Endodermal cell (in vitro differentiated cells): ENCODE measurements at regions not wholly inside any gene's neighbourhood (a gene's known extent, or its start where the extent isn't known, plus 50 kb on each side); places are given as distances from the start of the nearest gene placed in this dataset.

Source experiments
- DNase-seq: peaks from one replicate; pipeline ENCODE4 v3.0.0-alpha.2; 2017
- H3K27ac ChIP-seq: 2 replicates; pipeline ENCODE4 v1.5.1; 2013; ENCODE audit warnings: mild to moderate bottlenecking, low read depth, low read length, moderate library complexity
- H3K27me3 ChIP-seq: 2 replicates; pipeline ENCODE4 v1.6.1; 2013; ENCODE audit warnings: mild to moderate bottlenecking, low read length, moderate library complexity; ENCODE audit not compliant: insufficient read depth, control insufficient read depth, poor library complexity, severe bottlenecking
- H3K36me3 ChIP-seq: 2 replicates; pipeline ENCODE4 v1.7.0; 2013; ENCODE audit warnings: mild to moderate bottlenecking, low read length, moderate library complexity; ENCODE audit not compliant: control insufficient read depth, insufficient read depth
- H3K4me1 ChIP-seq: one replicate; pipeline ENCODE4 v1.7.0; 2013; ENCODE audit warnings: low read length; ENCODE audit not compliant: control insufficient read depth, insufficient read depth
- H3K4me3 ChIP-seq: 2 replicates; pipeline ENCODE4 v1.5.1; 2013; ENCODE audit warnings: mild to moderate bottlenecking, low read length, moderate library complexity
- H3K9ac ChIP-seq: 2 replicates; pipeline ENCODE4 v1.6.1; 2013; ENCODE audit warnings: mild to moderate bottlenecking, low read length, moderate library complexity; ENCODE audit not compliant: poor library complexity, severe bottlenecking; ENCODE audit errors: extremely low read depth
- H3K9me3 ChIP-seq: 2 replicates; pipeline ENCODE4 v1.6.1; 2013; ENCODE audit warnings: mild to moderate bottlenecking, low read length, moderate library complexity; ENCODE audit not compliant: control insufficient read depth
- H3K27ac Mint-ChIP-seq: 2 replicates; pipeline ENCODE4 v1.8.0; 2020; ENCODE audit warnings: mixed read lengths
- H3K27me3 Mint-ChIP-seq: 2 replicates; pipeline ENCODE4 v1.8.0; 2021; ENCODE audit warnings: mild to moderate bottlenecking, mixed read lengths; ENCODE audit not compliant: insufficient read depth
- H3K36me3 Mint-ChIP-seq: 2 replicates; pipeline ENCODE4 v1.8.0; 2020; ENCODE audit warnings: low read depth, mixed read lengths
- H3K4me1 Mint-ChIP-seq: 2 replicates; pipeline ENCODE4 v1.8.0; 2020; ENCODE audit warnings: mixed read lengths
- H3K4me3 Mint-ChIP-seq: 2 replicates; pipeline ENCODE4 v1.8.0; 2020; ENCODE audit warnings: mild to moderate bottlenecking, moderate library complexity, mixed read lengths
- H3K9me3 Mint-ChIP-seq: 2 replicates; pipeline ENCODE4 v1.8.0; 2020; ENCODE audit warnings: mild to moderate bottlenecking, mixed read lengths
- CTCF ChIP-seq: fragments of 200-600 bp; sonication (generic); conservative IDR thresholded peaks from 2 replicates; pipeline ENCODE4 v1.5.0; 2021; ENCODE audit warnings: antibody characterized with exemption, mild to moderate bottlenecking
- WGBS, 2 experiments: methylation state at CpG; one replicate each; pipeline versions ENCODE4 v1.1.5 to v1.1.7; 2013; ENCODE audit warnings: missing lambda C conversion rate in 2 of 2, mixed read lengths in 1 of 2; ENCODE audit not compliant: insufficient coverage in 1 of 2, insufficient read length in 1 of 2; 5-methylcytosine and 5-hydroxymethylcytosine counted together

- H3K9me3 ChIP-seq: no peaks in the 10 kb centered on the region
- Mint-ChIP-seq H3K4me1 (no peaks in the 10 kb centered on the region), H3K36me3 (no peaks in the 10 kb centered on the region), H3K9me3 (no peaks in the 10 kb centered on the region), H3K27ac (no peak overlapping the region), H3K27me3 (no peaks in the 10 kb centered on the region), H3K4me3 (no peak overlapping the region)
- DNase-seq: no peak
- no peaks in the 10 kb centered on the region for H3K27me3 ChIP-seq
- H3K4me3 ChIP-seq: no peak overlapping the region
- no peak overlapping the region for H3K9ac ChIP-seq
- H3K27ac ChIP-seq: no peak overlapping the region
- no peak for TF ChIP-seq CTCF
- no peaks in the 10 kb centered on the region for H3K4me1 ChIP-seq
- WGBS, 2 experiments: 89% methylated on average over 1 of the region's 1 CpG; no CpG with 5 or more reads in 1 of the 2 experiments
- no peaks in the 10 kb centered on the region for H3K36me3 ChIP-seq
These were observed 429.5 kb downstream of the DTWD2 start for GRCh38 chr5:118558871-118559270.

DNA sequence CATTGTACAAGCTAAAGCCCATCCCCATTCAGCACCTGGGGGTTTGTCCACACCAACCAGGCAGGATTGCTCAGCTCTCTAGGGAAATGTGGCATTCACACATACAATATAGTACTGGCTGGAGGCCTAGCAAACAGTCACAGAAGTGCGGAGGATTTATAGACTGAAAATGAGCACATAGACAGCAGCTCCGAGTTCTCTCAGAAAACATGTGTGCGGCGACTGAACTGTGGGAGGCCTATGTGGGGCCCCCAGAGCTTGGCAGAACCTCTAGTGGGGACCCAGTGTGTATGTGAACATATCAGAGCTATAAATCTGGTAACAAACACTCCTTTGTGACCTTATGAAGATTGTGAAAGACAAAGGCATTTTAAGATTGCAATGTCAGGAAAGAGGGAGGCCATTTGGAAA, 431.1 kb downstream of the DTWD2 start:
- Mint-ChIP-seq H3K27me3 (no peaks in the 10 kb centered on the region), H3K4me1 (no peaks in the 10 kb centered on the region), H3K27ac (no peak overlapping the region), H3K4me3 (no peak overlapping the region), H3K36me3 (no peaks in the 10 kb centered on the region), H3K9me3 (no peaks in the 10 kb centered on the region)
- Histone ChIP-seq H3K9ac (no peak overlapping the region), H3K4me3 (no peak overlapping the region), H3K27ac (no peak overlapping the region), H3K36me3 (no peaks in the 10 kb centered on the region), H3K4me1 (no peaks in the 10 kb centered on the region), H3K27me3 (no peaks in the 10 kb centered on the region), H3K9me3 (no peaks in the 10 kb centered on the region)
- DNase-seq: no peak
- 91 to 95% methylated on average over 4 of the region's 4 CpGs for WGBS, 2 experiments
- TF ChIP-seq CTCF: no peak

- Histone ChIP-seq H3K9me3 (no peaks in the 10 kb centered on the region), H3K4me3 (no peak overlapping the region), H3K27ac (no peak overlapping the region), H3K36me3 (no peaks in the 10 kb centered on the region), H3K27me3 (no peaks in the 10 kb centered on the region), H3K4me1 (no peaks in the 10 kb centered on the region), H3K9ac (no peak overlapping the region)
- no peaks in the 10 kb centered on the region for H3K27me3 Mint-ChIP-seq
- TF ChIP-seq CTCF: no peak
- WGBS, 2 experiments: 86 to 97% methylated on average over 4 to 5 of the region's 5 CpGs
- no peak for DNase-seq
- no peaks in the 10 kb centered on the region for H3K9me3 Mint-ChIP-seq
- no peaks in the 10 kb centered on the region for H3K4me1 Mint-ChIP-seq
- H3K4me3 Mint-ChIP-seq: no peak overlapping the region
- no peaks in the 10 kb centered on the region for H3K36me3 Mint-ChIP-seq
- no peak overlapping the region for H3K27ac Mint-ChIP-seq
These were observed 431.6 kb downstream of the DTWD2 start for GRCh38 chr5:118556792-118557191.
